ENCODE measurements at regions not wholly inside any gene's neighbourhood (a gene's known extent, or its start where the extent isn't known, plus 50 kb on each side); places are given as distances from the start of the nearest gene placed in this dataset.

- TF ChIP-seq ZNF274 (IDR thresholded peaks at IDR 0.05; ENCODE audit: low read depth, low read length) (no peak), SUZ12 (IDR thresholded peaks at IDR 0.05; ENCODE audit: extremely low read depth, insufficient read depth, insufficient read length) (no peak)
These were observed 223.2 kb upstream of the THBS1 start for GRCh38 chr15:39357480-39358268.
